ENCODE measurements at regions not wholly inside any gene's neighbourhood (a gene's known extent, or its start where the extent isn't known, plus 50 kb on each side); places are given as distances from the start of the nearest gene placed in this dataset.
"Not testable (repeated sequence)": the region's sequence is repeated elsewhere in the genome, so short reads cannot be mapped to it uniquely, and the experiment has no call there.

GRCh38 chr5:42061121-42061520, 136.0 kb downstream of the FBXO4 start:
- DNase-seq (ENCODE audit: low read depth) = no peak
- no peak for TF ChIP-seq CTCF (IDR thresholded peaks at IDR 0.05; ENCODE audit: control insufficient read depth, insufficient read depth, low read depth, low read length, missing control alignments)
- no peak overlapping the region for H3K4me3 ChIP-seq (ENCODE audit: control insufficient read depth, low read depth, low read length)

GRCh38 chr5:42064821-42065220, 139.7 kb downstream of the FBXO4 start:
- TF ChIP-seq CTCF (IDR thresholded peaks at IDR 0.05; ENCODE audit: control insufficient read depth, insufficient read depth, low read depth, low read length, missing control alignments) = no peak
- H3K4me3 ChIP-seq (ENCODE audit: control insufficient read depth, low read depth, low read length) = no peak overlapping the region
- no peak for DNase-seq (ENCODE audit: low read depth)

GRCh38 chr5:42066131-42066530, 141.1 kb downstream of the FBXO4 start:
- DNase-seq (ENCODE audit: low read depth) = no peak
- no peak for TF ChIP-seq CTCF (IDR thresholded peaks at IDR 0.05; ENCODE audit: control insufficient read depth, insufficient read depth, low read depth, low read length, missing control alignments)
- H3K4me3 ChIP-seq (ENCODE audit: control insufficient read depth, low read depth, low read length) = no peak overlapping the region

GRCh38 chr5:42074353-42074752, 149.3 kb downstream of the FBXO4 start:
- DNase-seq (ENCODE audit: low read depth) = no peak
- H3K4me3 ChIP-seq (ENCODE audit: control insufficient read depth, low read depth, low read length) = no peak overlapping the region
- TF ChIP-seq CTCF (IDR thresholded peaks at IDR 0.05; ENCODE audit: control insufficient read depth, insufficient read depth, low read depth, low read length, missing control alignments) = no peak

- H3K4me3 ChIP-seq (ENCODE audit: control insufficient read depth, low read depth, low read length) = no peak overlapping the region
- DNase-seq (ENCODE audit: low read depth) = no peak
- TF ChIP-seq CTCF (IDR thresholded peaks at IDR 0.05; ENCODE audit: control insufficient read depth, insufficient read depth, low read depth, low read length, missing control alignments) = no peak
These were observed 164.6 kb downstream of the FBXO4 start for GRCh38 chr5:42089705-42090104.

- no peak for DNase-seq (ENCODE audit: low read depth)
- H3K4me3 ChIP-seq (ENCODE audit: control insufficient read depth, low read depth, low read length) = no peak overlapping the region
- TF ChIP-seq CTCF (IDR thresholded peaks at IDR 0.05; ENCODE audit: control insufficient read depth, insufficient read depth, low read depth, low read length, missing control alignments) = no peak
These were observed 165.1 kb downstream of the FBXO4 start for GRCh38 chr5:42090162-42090561.

GRCh38 chr5:42099846-42100245, 174.8 kb downstream of the FBXO4 start:
- not testable (repeated sequence) for DNase-seq (ENCODE audit: low read depth); H3K4me3 ChIP-seq (ENCODE audit: control insufficient read depth, low read depth, low read length)

Data from AG09309 (cell line).